Spleen (tissue), 7 donors: ENCODE measurements at regions not wholly inside any gene's neighbourhood (a gene's known extent, or its start where the extent isn't known, plus 50 kb on each side); places are given as distances from the start of the nearest gene placed in this dataset.

Experiments
- POLR2A ChIP-seq, 3 donors: fragments of 450-650 bp; IDR thresholded peaks; one replicate each; pipeline ENCODE4 v1.5.1; 2017; ENCODE audit warnings: antibody characterized with exemption in 3 of 3, mild to moderate bottlenecking in 1 of 3
- POLR2AphosphoS5 ChIP-seq, 3 donors: sonication (generic); formaldehyde crosslinking; IDR thresholded peaks; one replicate each; pipeline ENCODE4 v1.5.1; 2017; ENCODE audit warnings: antibody characterized with exemption in 3 of 3
- TF ChIP-seq, protein P1 (sequence below), 11 experiments: fragments of 200-600 bp in 7 of 11; fragments of 450-650 bp in 4 of 11; sonication (generic) in 4 of 11; IDR thresholded peaks in 8 of 11; conservative IDR thresholded peaks in 3 of 11; 1 replicate in 7 of 11; 2 replicates in 4 of 11; pipeline versions ENCODE4 v1.4.0 to v1.8.0; 2016 to 2021; ENCODE audit warnings: antibody characterized with exemption in 11 of 11, inconsistent platforms in 4 of 11, mild to moderate bottlenecking in 1 of 11
- donor health status: DM: no; HTN: no; CAD: no; lungs with moderate emphysema.
- donor health status: DM: no; HTN: no; CAD: no.
- donor health status: DM: no; HTN: no; CAD: no.

DNA sequence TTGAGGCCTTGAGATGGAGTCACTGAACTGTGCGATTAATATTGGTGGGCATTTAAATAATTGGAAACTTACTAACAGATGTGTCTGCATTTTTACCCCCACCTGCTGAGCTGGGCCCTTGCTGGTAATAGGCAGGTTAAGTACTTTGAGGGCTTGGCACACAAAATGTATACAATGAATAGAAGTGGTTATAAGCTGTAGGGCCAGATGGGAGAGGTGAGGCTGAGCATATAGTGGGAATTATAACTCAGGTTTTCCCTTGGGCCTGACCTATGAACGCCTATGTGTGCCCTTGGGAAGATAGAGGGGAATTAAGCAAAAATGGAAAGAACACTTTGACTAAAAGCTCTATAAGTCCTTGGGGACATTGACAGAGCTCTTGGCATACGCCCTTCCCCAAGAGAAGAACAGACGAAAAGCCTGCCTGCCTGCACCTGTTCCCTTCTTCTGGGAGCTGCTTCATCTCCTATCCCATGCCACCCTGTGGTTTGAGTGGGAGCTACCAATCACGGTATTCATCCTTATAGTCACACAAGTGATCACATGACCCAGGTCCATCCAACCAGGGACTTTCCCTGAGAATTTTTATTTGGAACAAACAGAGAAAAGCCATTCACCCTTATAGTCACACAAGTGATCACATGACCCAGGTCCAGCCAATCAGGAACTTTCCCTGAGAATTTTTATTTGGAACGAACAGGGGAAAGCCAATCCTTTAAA lies 260.7 kb upstream of the CSF3R start:
- TF ChIP-seq, protein P1, sequence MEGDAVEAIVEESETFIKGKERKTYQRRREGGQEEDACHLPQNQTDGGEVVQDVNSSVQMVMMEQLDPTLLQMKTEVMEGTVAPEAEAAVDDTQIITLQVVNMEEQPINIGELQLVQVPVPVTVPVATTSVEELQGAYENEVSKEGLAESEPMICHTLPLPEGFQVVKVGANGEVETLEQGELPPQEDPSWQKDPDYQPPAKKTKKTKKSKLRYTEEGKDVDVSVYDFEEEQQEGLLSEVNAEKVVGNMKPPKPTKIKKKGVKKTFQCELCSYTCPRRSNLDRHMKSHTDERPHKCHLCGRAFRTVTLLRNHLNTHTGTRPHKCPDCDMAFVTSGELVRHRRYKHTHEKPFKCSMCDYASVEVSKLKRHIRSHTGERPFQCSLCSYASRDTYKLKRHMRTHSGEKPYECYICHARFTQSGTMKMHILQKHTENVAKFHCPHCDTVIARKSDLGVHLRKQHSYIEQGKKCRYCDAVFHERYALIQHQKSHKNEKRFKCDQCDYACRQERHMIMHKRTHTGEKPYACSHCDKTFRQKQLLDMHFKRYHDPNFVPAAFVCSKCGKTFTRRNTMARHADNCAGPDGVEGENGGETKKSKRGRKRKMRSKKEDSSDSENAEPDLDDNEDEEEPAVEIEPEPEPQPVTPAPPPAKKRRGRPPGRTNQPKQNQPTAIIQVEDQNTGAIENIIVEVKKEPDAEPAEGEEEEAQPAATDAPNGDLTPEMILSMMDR (IDR thresholded peaks at IDR 0.05 in 8 of 11, conservative IDR thresholded peaks at IDR 0.05 in 3 of 11), result no peak
- TF ChIP-seq POLR2A (IDR thresholded peaks at IDR 0.05) (no peak), POLR2AphosphoS5 (IDR thresholded peaks at IDR 0.05) (no peak)
